Hindlimb muscle (tissue), 1 donor: ENCODE measurements at regions not wholly inside any gene's neighbourhood (a gene's known extent, or its start where the extent isn't known, plus 50 kb on each side); places are given as distances from the start of the nearest gene placed in this dataset.
A peak's percentile ranks its signal among the peaks of the same experiment; 100 is the strongest.

ENCODE experiments used
- DNase-seq: peaks from one replicate; pipeline ENCODE4 v3.0.0-alpha.2; 2013

- DNase-seq, result no peak
Observed at GRCh38 chr5:114174131-114174530, 187.7 kb upstream of the KCNN2 start.

GRCh38 chr5:114174837-114175236 lies 187.0 kb upstream of the KCNN2 start:
- no peak for DNase-seq

GRCh38 chr5:114176356-114176755 lies 185.5 kb upstream of the KCNN2 start:
- no peak for DNase-seq

- no peak for DNase-seq
Observed at GRCh38 chr5:114179134-114179533, 182.7 kb upstream of the KCNN2 start.

GRCh38 chr5:114184006-114184405 lies 177.9 kb upstream of the KCNN2 start:
- no peak for DNase-seq

GRCh38 chr5:114185274-114185673 lies 176.6 kb upstream of the KCNN2 start:
- peak; percentile 25 for DNase-seq

- no peak for DNase-seq
Observed at GRCh38 chr5:114191441-114191840, 170.4 kb upstream of the KCNN2 start.

GRCh38 chr5:114192108-114192507 lies 169.8 kb upstream of the KCNN2 start:
- DNase-seq, result no peak

- DNase-seq, result no peak
Observed at GRCh38 chr5:114201332-114201731, 160.5 kb upstream of the KCNN2 start.

- DNase-seq, result no peak
Observed at GRCh38 chr5:114204923-114205322, 156.9 kb upstream of the KCNN2 start.

- no peak for DNase-seq
Observed at GRCh38 chr5:114206640-114207039, 155.2 kb upstream of the KCNN2 start.

- no peak for DNase-seq
Observed at GRCh38 chr5:114207615-114208014, 154.3 kb upstream of the KCNN2 start.

- no peak for DNase-seq
Observed at GRCh38 chr5:114208120-114208519, 153.8 kb upstream of the KCNN2 start.

GRCh38 chr5:114208588-114208987 lies 153.3 kb upstream of the KCNN2 start:
- no peak for DNase-seq

- no peak for DNase-seq
Observed at GRCh38 chr5:114210662-114211061, 151.2 kb upstream of the KCNN2 start.

GRCh38 chr5:114221807-114222206 lies 140.1 kb upstream of the KCNN2 start:
- DNase-seq, result no peak

- no peak for DNase-seq
Observed at GRCh38 chr5:114223866-114224265, 138.0 kb upstream of the KCNN2 start.

GRCh38 chr5:114237766-114238165 lies 124.1 kb upstream of the KCNN2 start:
- DNase-seq, result no peak

- no peak for DNase-seq
Observed at GRCh38 chr5:114238771-114239313, 123.0 kb upstream of the KCNN2 start.

GRCh38 chr5:114243281-114243971 lies 118.4 kb upstream of the KCNN2 start:
- no peak for DNase-seq

GRCh38 chr5:114243972-114244317 lies 117.9 kb upstream of the KCNN2 start:
- no peak for DNase-seq

- no peak for DNase-seq
Observed at GRCh38 chr5:114249823-114250222, 112.0 kb upstream of the KCNN2 start.

- no peak for DNase-seq
Observed at GRCh38 chr5:114250536-114250935, 111.3 kb upstream of the KCNN2 start.

GRCh38 chr5:114252226-114252625 lies 109.6 kb upstream of the KCNN2 start:
- DNase-seq, result no peak

GRCh38 chr5:114255260-114255659 lies 106.6 kb upstream of the KCNN2 start:
- DNase-seq, result no peak
